ENCODE measurements at regions not wholly inside any gene's neighbourhood (a gene's known extent, or its start where the extent isn't known, plus 50 kb on each side); places are given as distances from the start of the nearest gene placed in this dataset.
"Not testable (repeated sequence)": the region's sequence is repeated elsewhere in the genome, so short reads cannot be mapped to it uniquely, and the experiment has no call there.

- H3K36me3 ChIP-seq: no peaks in the 10 kb centered on the region
- no peak for TF ChIP-seq CTCF (IDR thresholded peaks at IDR 0.05)
- H3K27ac ChIP-seq: no peak overlapping the region
- H3K4me1 ChIP-seq (ENCODE audit: control insufficient read depth in 1 of 2, insufficient read depth in 1 of 2, low read depth in 1 of 2, low read length in 1 of 2): no peaks in the 10 kb centered on the region
- H3K4me3 ChIP-seq (ENCODE audit: low read depth in 1 of 2, low read length in 1 of 2): no peak overlapping the region
- H3K9me3 ChIP-seq: no peaks in the 10 kb centered on the region
- H3K27me3 ChIP-seq: no peaks in the 10 kb centered on the region
Observed at GRCh38 chr17:70520447-70520846, 351.1 kb downstream of the KCNJ2 start.

GRCh38 chr17:70520956-70521355 lies 351.6 kb downstream of the KCNJ2 start:
- Histone ChIP-seq H3K4me1 (ENCODE audit: control insufficient read depth in 1 of 2, insufficient read depth in 1 of 2, low read depth in 1 of 2, low read length in 1 of 2) (no peaks in the 10 kb centered on the region), H3K36me3 (no peaks in the 10 kb centered on the region), H3K9me3 (no peaks in the 10 kb centered on the region), H3K27ac (no peak overlapping the region), H3K27me3 (no peaks in the 10 kb centered on the region), H3K4me3 (ENCODE audit: low read depth in 1 of 2, low read length in 1 of 2) (no peak overlapping the region)
- TF ChIP-seq CTCF (IDR thresholded peaks at IDR 0.05): no peak

GRCh38 chr17:70521821-70522256 lies 352.5 kb downstream of the KCNJ2 start:
- H3K27me3 ChIP-seq: no peaks in the 10 kb centered on the region
- H3K36me3 ChIP-seq: no peaks in the 10 kb centered on the region
- no peaks in the 10 kb centered on the region for H3K9me3 ChIP-seq
- no peak overlapping the region for H3K27ac ChIP-seq
- no peak for TF ChIP-seq CTCF (IDR thresholded peaks at IDR 0.05)
- H3K4me3 ChIP-seq (ENCODE audit: low read depth in 1 of 2, low read length in 1 of 2): no peak overlapping the region
- H3K4me1 ChIP-seq (ENCODE audit: control insufficient read depth in 1 of 2, insufficient read depth in 1 of 2, low read depth in 1 of 2, low read length in 1 of 2): peaks cover 4% of the 10 kb centered on the region in 2 experiments

GRCh38 chr17:70523426-70523825 lies 354.1 kb downstream of the KCNJ2 start:
- H3K27ac ChIP-seq: no peak overlapping the region
- no peaks in the 10 kb centered on the region for H3K9me3 ChIP-seq
- no peak for TF ChIP-seq CTCF (IDR thresholded peaks at IDR 0.05)
- H3K4me1 ChIP-seq (ENCODE audit: control insufficient read depth in 1 of 2, insufficient read depth in 1 of 2, low read depth in 1 of 2, low read length in 1 of 2): peaks cover 19 to 20% of the 10 kb centered on the region in 2 experiments
- H3K36me3 ChIP-seq: no peaks in the 10 kb centered on the region
- H3K4me3 ChIP-seq (ENCODE audit: low read depth in 1 of 2, low read length in 1 of 2): no peak overlapping the region
- H3K27me3 ChIP-seq: no peaks in the 10 kb centered on the region

- not testable (repeated sequence) for H3K27ac ChIP-seq; H3K36me3 ChIP-seq; H3K9me3 ChIP-seq; H3K4me3 ChIP-seq (ENCODE audit: low read depth in 1 of 2, low read length in 1 of 2); H3K27me3 ChIP-seq
- peaks cover 19 to 23% of the 10 kb centered on the region in 2 experiments for H3K4me1 ChIP-seq (ENCODE audit: control insufficient read depth in 1 of 2, insufficient read depth in 1 of 2, low read depth in 1 of 2, low read length in 1 of 2)
Observed at GRCh38 chr17:70525035-70525434, 355.7 kb downstream of the KCNJ2 start.

- H3K27me3 ChIP-seq: no peaks in the 10 kb centered on the region
- no peaks in the 10 kb centered on the region for H3K36me3 ChIP-seq
- no peak overlapping the region for H3K4me3 ChIP-seq (ENCODE audit: low read depth in 1 of 2, low read length in 1 of 2)
- H3K4me1 ChIP-seq (ENCODE audit: control insufficient read depth in 1 of 2, insufficient read depth in 1 of 2, low read depth in 1 of 2, low read length in 1 of 2): peaks cover 19 to 23% of the 10 kb centered on the region in 2 experiments
- H3K9me3 ChIP-seq: no peaks in the 10 kb centered on the region
- no peak overlapping the region for H3K27ac ChIP-seq
- TF ChIP-seq CTCF (IDR thresholded peaks at IDR 0.05): no peak
Observed at GRCh38 chr17:70525961-70526360, 356.6 kb downstream of the KCNJ2 start.
